GM18508 (cell line): ENCODE measurements at regions not wholly inside any gene's neighbourhood (a gene's known extent, or its start where the extent isn't known, plus 50 kb on each side); places are given as distances from the start of the nearest gene placed in this dataset.

Experiments used
- ATAC-seq: cut with Tn5 transposase; IDR thresholded peaks from one replicate; pipeline ENCODE4 v1.9.1; 2021; ENCODE audit warnings: moderate number of reproducible peaks; ENCODE audit not compliant: insufficient read depth, unreplicated experiment

DNA sequence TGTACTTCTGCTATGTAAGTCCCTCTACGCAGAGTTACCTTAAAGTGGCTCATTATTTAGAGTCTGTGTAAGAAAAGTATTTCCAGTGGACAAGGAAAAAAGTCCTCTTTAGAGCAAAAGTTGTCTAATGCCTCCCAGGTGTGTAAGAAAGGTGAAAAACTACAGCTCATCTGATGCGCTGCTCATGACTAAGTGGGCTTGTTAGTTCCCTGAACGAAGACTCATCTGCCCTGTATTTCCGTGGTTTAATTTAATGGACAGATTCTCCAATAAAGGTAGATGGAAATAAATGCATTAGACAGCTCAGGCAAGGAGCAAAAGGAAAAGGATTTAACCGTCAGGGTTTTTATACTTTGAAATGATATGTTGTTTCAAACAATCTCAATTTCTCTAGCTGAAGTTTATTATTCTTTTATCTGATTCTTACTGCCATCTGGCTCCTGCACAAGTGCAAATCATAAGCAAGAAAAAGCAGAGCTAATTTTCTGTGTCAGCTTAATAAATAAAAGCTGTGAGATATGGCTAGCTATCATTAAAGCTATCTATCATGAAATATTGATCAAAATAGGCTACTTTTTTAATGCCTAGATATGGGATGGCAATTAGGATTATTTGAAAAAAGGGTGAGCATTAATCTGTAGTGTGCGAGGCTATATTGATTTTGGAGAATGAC, 73.7 kb upstream of the PCDH9 start:
- no peak for ATAC-seq

DNA sequence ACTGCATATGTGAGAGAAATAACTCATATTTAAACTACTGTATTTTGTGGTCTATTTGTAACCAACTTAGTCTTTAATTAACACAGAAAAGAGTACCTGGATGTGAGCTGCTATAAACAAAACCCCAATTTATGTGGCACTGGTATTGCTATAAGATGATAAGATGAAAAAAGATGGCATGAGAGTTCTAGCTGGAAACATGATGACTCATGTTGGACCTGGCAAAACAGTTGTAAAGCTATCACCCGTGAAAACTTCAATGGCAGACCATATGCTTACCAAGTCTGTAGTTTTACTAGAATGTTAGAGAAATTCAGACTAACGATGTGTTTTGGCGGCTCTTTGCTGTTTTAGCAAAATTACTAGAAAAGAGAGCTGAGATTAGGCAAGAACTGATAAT, 69.6 kb upstream of the PCDH9 start:
- no peak for ATAC-seq

DNA sequence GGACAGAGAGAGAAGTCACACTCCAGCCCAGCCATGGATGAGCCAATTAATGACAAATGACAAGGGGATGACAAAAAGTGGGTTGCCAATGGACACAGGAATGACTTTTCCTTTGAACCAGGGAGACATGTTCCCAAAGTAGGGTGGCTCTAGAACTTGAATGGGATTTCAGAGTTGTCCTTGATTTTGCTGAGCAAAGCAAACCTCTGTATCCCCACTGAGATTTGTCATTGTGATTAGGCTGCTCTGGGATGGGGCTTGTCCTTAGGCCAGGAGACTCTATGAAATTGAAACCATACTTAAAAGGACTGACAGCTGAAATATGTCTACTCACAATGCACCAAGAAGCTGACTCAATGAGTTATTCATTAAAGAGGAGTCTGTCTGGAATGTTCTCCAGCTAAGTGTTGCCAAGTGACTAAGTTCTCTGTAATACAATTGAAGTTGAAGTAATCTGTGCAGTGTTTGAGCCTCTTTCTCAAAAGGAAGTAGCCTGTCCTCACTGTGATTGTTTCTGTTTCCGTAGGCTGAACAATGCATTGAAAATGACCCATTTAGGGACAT, 69.0 kb upstream of the PCDH9 start:
- ATAC-seq: no peak

- no peak for ATAC-seq
These were observed 68.2 kb upstream of the PCDH9 start for GRCh38 chr13:67298297-67298696.

DNA sequence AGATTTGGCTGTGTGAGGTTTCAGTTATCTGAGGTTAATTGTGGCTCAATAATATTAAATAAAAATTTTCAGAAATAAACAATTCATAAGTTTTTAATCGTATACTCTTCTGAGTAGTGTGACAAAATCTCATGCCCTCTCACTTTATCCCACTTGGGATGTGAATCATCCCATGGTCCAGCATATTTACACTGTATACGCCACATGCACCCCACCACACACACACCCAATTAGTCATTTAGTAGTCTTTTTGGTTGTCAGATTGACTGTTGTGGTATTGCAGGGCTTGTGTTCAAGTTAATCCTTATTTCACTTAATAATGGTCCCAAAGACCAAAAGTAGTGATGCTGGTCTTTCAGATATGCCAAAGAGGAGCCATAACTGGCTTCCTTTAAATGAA, 66.4 kb upstream of the PCDH9 start:
- no peak for ATAC-seq

- no peak for ATAC-seq
These were observed 62.8 kb upstream of the PCDH9 start for GRCh38 chr13:67292886-67293285.

DNA sequence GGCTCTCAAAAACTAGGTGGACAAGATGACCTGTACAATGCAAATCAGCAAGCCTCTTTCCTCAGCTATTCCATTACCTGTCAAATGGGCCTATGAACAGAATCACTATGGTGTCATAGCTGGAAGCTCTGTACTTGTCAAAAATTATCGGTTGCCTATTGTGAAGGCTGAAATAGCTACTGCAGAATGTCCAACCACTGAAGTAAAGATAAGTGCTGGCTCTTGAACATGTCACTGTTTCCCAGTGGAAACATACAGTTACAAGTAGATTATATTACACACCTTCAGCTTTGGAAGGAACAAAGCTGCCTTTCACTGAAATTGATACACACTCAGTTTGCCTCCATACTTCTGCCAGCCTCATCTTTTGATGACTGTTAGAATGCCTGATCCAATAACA, 55.5 kb upstream of the PCDH9 start:
- no peak for ATAC-seq

DNA sequence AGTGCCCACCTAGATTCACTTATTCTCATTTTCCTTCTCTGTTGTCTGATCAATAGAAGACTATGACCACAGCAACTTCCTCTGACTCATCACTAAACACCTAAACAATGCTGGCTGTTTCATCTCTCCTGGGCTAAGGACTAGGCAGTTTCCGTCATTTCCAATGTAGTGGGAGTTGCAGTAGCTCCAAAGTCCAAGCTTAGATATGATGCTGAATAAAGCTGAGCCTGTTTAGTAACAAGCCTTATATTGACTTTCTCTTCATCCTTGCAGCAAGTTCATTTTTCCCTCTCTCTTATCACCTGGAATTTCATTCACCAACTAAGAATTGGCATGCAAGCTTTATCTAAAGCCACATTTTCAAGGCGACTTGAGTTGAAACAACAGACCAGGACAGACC, 53.5 kb upstream of the PCDH9 start:
- no peak for ATAC-seq

DNA sequence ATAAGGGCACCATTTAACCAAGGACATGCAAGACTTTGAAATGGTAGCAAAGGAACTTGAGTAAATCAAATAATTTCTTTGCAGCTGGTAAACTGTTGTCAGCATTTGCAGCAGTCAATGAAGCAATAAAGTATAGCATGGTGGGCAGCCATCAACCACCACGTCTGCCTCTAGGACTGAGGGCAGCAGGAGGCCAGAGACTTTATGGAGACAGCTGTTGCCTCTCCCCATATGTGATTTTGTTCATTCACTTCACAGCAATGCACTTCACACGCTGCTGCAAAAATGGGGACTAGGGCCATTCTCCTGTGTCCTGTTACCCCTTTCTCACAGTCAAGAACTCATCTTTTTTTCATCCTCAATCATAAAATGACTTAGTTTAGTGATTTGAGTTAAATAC, 51.3 kb upstream of the PCDH9 start:
- ATAC-seq: no peak
